ENCODE measurements at regions not wholly inside any gene's neighbourhood (a gene's known extent, or its start where the extent isn't known, plus 50 kb on each side); places are given as distances from the start of the nearest gene placed in this dataset.

DNA sequence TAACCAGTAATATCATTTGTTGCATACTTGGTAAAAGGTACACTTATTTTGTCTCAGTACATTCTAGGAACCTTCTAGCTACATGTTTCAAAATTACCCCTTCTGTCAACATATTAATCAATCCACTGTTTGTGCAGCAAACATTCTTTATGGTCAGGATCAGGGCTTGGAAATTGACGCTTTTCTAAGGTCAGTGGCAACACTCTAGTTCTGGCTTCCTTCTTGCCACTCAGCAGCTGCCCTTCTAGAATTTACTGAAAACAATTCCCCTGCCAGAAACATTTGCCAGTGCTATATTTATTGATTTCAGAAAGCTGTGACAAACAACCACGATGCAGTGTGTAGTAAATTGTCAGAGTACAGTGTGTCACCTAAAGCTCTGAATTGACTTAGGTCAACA is 84.7 kb upstream of the FBXL4 start:
- H3K27ac ChIP-seq = no peak overlapping the region
- no peak for DNase-seq
- H3K36me3 ChIP-seq = no peaks in the 10 kb centered on the region
- no peaks in the 10 kb centered on the region for H3K27me3 ChIP-seq
- no peaks in the 10 kb centered on the region for H3K4me1 ChIP-seq
- ATAC-seq (ENCODE audit: low FRiP score in 2 of 2) = no peak
- no peaks in the 10 kb centered on the region for H3K9me3 ChIP-seq
- TF ChIP-seq EP300 (IDR thresholded peaks at IDR 0.05) (no peak), POLR2A (IDR thresholded peaks at IDR 0.05) (no peak), POLR2AphosphoS5 (IDR thresholded peaks at IDR 0.05) (no peak)
- TF ChIP-seq, protein P1, sequence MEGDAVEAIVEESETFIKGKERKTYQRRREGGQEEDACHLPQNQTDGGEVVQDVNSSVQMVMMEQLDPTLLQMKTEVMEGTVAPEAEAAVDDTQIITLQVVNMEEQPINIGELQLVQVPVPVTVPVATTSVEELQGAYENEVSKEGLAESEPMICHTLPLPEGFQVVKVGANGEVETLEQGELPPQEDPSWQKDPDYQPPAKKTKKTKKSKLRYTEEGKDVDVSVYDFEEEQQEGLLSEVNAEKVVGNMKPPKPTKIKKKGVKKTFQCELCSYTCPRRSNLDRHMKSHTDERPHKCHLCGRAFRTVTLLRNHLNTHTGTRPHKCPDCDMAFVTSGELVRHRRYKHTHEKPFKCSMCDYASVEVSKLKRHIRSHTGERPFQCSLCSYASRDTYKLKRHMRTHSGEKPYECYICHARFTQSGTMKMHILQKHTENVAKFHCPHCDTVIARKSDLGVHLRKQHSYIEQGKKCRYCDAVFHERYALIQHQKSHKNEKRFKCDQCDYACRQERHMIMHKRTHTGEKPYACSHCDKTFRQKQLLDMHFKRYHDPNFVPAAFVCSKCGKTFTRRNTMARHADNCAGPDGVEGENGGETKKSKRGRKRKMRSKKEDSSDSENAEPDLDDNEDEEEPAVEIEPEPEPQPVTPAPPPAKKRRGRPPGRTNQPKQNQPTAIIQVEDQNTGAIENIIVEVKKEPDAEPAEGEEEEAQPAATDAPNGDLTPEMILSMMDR (IDR thresholded peaks at IDR 0.05) = no peak
- H3K4me3 ChIP-seq = no peak overlapping the region
- WGBS, 2 donors = 45 to 54% methylated on average over 2 of the region's 2 CpGs

DNA sequence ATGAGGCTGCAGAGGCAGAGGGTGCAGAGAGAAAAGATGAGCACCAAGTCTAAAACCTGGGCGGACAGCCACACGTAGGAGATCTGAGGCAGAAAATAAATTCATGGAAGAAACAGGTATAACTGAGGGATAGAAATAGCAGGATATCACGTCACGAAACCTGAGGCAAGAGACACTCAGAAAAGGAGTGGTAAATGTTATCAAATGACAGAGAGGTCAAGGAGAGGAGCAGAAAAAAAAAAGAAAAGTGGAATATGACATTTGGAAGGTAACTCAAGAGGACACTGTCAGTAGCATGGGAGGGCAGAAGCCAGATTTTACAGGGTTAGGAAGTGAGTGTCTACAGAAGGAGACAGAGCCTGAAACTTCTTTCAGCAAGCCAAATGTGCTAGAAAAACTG is 84.2 kb upstream of the FBXL4 start:
- H3K4me1 ChIP-seq = no peaks in the 10 kb centered on the region
- WGBS, 2 donors = 74 to 75% methylated on average over 4 of the region's 4 CpGs
- no peaks in the 10 kb centered on the region for H3K36me3 ChIP-seq
- no peak for TF ChIP-seq POLR2A (IDR thresholded peaks at IDR 0.05)
- ATAC-seq (ENCODE audit: low FRiP score in 2 of 2) (no peak), DNase-seq (no peak)
- no peak overlapping the region for H3K4me3 ChIP-seq
- H3K9me3 ChIP-seq = no peaks in the 10 kb centered on the region
- H3K27me3 ChIP-seq = no peaks in the 10 kb centered on the region
- H3K27ac ChIP-seq = no peak overlapping the region

DNA sequence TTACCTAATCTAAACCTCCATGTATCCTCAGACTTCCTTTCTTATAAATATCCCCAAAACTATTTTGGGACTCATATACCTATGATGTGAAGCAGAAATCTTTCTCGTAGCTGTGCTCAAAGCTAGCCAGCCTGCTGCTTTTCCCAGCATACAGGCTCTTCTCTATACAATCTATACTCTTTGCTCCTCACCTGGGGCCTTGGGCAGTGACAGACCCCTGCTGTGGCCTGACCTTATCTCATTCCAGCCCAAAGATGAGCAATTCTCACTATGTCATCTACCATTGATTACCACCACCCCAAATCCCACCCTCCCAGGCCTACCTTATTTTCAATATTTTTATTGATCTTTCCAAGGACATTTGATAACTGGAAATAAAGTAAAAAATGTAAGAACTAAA is 83.2 kb upstream of the FBXL4 start:
- no peaks in the 10 kb centered on the region for H3K4me1 ChIP-seq
- no peak overlapping the region for H3K4me3 ChIP-seq
- no peak for ATAC-seq (ENCODE audit: low FRiP score in 2 of 2)
- TF ChIP-seq POLR2A (IDR thresholded peaks at IDR 0.05) (no peak), POLR2AphosphoS5 (IDR thresholded peaks at IDR 0.05) (no peak), EP300 (IDR thresholded peaks at IDR 0.05) (no peak)
- TF ChIP-seq, protein P1 (IDR thresholded peaks at IDR 0.05) = no peak
- DNase-seq = no peak
- no peak overlapping the region for H3K27ac ChIP-seq
- H3K36me3 ChIP-seq = no peaks in the 10 kb centered on the region
- peaks cover 0 to 6% (median 2%) of the 10 kb centered on the region in 4 donors for H3K9me3 ChIP-seq
- 53 to 69% methylated on average over 1 of the region's 1 CpG for WGBS, 2 donors
- no peaks in the 10 kb centered on the region for H3K27me3 ChIP-seq

DNA sequence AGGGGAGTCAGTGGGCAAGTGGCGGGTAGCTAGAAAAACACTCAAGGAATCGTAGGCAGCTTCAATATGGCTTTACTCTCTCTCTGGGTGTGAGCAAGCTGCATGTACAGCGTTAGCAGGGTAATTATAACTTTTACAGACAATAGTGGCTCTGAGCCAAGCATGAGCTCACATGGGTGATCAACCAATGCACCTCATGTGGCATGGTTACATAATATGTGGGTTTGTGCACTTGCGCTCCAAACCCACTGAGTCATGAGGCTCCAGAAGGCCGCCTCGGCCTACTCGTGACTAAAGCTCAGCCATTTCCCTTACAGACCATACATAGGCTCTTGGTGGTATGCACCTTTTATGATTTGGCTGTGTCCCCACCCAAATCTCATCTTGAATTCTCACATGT is 78.4 kb upstream of the FBXL4 start:
- DNase-seq (no peak), ATAC-seq (ENCODE audit: low FRiP score in 2 of 2) (no peak)
- Histone ChIP-seq H3K4me3 (no peak overlapping the region), H3K36me3 (no peaks in the 10 kb centered on the region), H3K4me1 (no peaks in the 10 kb centered on the region), H3K27ac (no peak overlapping the region), H3K9me3 (peaks cover 0 to 10% (median 4%) of the 10 kb centered on the region in 4 donors), H3K27me3 (no peaks in the 10 kb centered on the region)
- 91 to 97% methylated on average over 6 to 7 of the region's 7 CpGs for WGBS, 2 donors
- no peak for TF ChIP-seq EP300 (IDR thresholded peaks at IDR 0.05)
- TF ChIP-seq, protein P1 (IDR thresholded peaks at IDR 0.05) = no peak
- no peak for TF ChIP-seq POLR2A (IDR thresholded peaks at IDR 0.05)
- no peak for TF ChIP-seq POLR2AphosphoS5 (IDR thresholded peaks at IDR 0.05)

GRCh38 chr6:99024089-99024488 is 76.3 kb upstream of the FBXL4 start:
- Histone ChIP-seq H3K27ac (no peak overlapping the region), H3K9me3 (peaks cover 0 to 10% (median 4%) of the 10 kb centered on the region in 4 donors), H3K4me1 (no peaks in the 10 kb centered on the region), H3K27me3 (no peaks in the 10 kb centered on the region), H3K36me3 (no peaks in the 10 kb centered on the region), H3K4me3 (no peak overlapping the region)
- DNase-seq (no peak), ATAC-seq (ENCODE audit: low FRiP score in 2 of 2) (no peak)
- TF ChIP-seq, protein P1 (IDR thresholded peaks at IDR 0.05) = no peak
- TF ChIP-seq POLR2AphosphoS5 (IDR thresholded peaks at IDR 0.05) = no peak
- 100% methylated on average over 3 of the region's 3 CpGs for WGBS, 2 donors
